Activated T-cell treated with anti-CD3 and anti-CD28 coated beads, Interleukin-2, amount 50 U/mL, for 4 hours (primary cell): ENCODE measurements at regions not wholly inside any gene's neighbourhood (a gene's known extent, or its start where the extent isn't known, plus 50 kb on each side); places are given as distances from the start of the nearest gene placed in this dataset.
A peak's percentile ranks its signal among the peaks of the same experiment; 100 is the strongest.

Source experiments
- ATAC-seq, 2 donors: fragments of 200-7000 bp; cut with Tn5 transposase; one replicate each; pipeline ENCODE4 v1.10.0; 2021
- DNase-seq: peaks from one replicate; pipeline ENCODE4 v3.0.0-alpha.2; 2020
- H3K27me3 Mint-ChIP-seq: one replicate; pipeline ENCODE4 v1.8.0; 2021; ENCODE audit warnings: low read depth, mixed read lengths
- H3K36me3 Mint-ChIP-seq: one replicate; pipeline ENCODE4 v1.8.0; 2022; ENCODE audit warnings: mixed read lengths; ENCODE audit not compliant: insufficient read depth
- H3K4me1 Mint-ChIP-seq: one replicate; pipeline ENCODE4 v1.8.0; 2021; ENCODE audit warnings: low read depth, mixed read lengths
- H3K4me3 Mint-ChIP-seq: one replicate; pipeline ENCODE4 v1.8.0; 2021; ENCODE audit warnings: mild to moderate bottlenecking, moderate library complexity, mixed read lengths
- H3K9me3 Mint-ChIP-seq: one replicate; pipeline ENCODE4 v1.8.0; 2021; ENCODE audit warnings: mixed read lengths

DNA sequence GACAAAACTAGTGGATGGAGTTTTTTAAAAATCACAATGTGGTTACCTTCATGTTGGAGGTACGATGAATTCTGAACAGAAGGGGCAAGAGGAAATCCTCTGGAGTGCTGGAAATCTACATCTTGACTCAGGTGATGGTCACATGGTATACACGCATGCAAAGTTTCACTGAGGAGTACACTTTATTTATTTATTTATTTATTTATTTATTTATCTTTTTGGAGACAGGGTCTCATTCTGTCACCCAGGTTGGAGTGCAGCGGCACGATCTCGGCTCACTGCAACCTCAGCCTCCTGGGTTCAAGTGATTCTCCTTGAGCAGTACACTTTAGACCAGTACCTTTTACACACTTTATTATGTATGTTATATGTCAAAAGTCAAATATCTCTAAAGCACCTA lies 645.7 kb upstream of the DIPK2B start:
- Mint-ChIP-seq H3K27me3 (no peaks in the 10 kb centered on the region), H3K4me3 (peak overlapping the region; percentile 47), H3K9me3 (no peaks in the 10 kb centered on the region), H3K4me1 (peaks cover 40% of the 10 kb centered on the region), H3K36me3 (peaks cover 35% of the 10 kb centered on the region)
- DNase-seq = no peak
- no peak for ATAC-seq

GRCh38 chrX:45845142-45845541 lies 644.5 kb upstream of the DIPK2B start:
- no peak for DNase-seq
- ATAC-seq = peak in 1 of 2 donors; percentile 8
- Mint-ChIP-seq H3K36me3 (peaks cover 35% of the 10 kb centered on the region), H3K9me3 (no peaks in the 10 kb centered on the region), H3K27me3 (no peaks in the 10 kb centered on the region), H3K4me1 (peaks cover 42% of the 10 kb centered on the region), H3K4me3 (peak overlapping the region; percentile 26)

DNA sequence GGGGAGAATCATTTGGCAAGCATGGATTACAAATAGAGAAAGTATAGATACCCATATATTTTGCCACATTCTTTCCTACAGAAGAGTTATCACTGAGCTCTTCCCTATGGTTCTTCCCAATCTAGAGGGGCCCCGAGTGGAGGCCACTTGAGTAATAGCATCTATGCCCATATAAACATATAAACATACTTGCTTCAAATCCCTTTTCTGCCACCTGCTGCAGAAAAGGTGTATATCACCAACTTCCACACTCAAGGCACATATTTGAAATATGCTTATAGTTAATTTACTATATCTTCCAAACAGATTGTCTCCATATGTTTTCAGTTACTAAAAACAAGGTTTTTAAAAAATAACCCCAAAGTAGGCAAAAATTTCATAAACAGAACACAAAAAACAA lies 642.8 kb upstream of the DIPK2B start:
- H3K9me3 Mint-ChIP-seq = no peaks in the 10 kb centered on the region
- H3K36me3 Mint-ChIP-seq = peaks cover 32% of the 10 kb centered on the region
- peak overlapping the region; percentile 35 for H3K4me3 Mint-ChIP-seq
- H3K27me3 Mint-ChIP-seq = no peaks in the 10 kb centered on the region
- peaks cover 39% of the 10 kb centered on the region for H3K4me1 Mint-ChIP-seq
- ATAC-seq = no peak
- DNase-seq = no peak

- no peak for ATAC-seq
- H3K27me3 Mint-ChIP-seq = no peaks in the 10 kb centered on the region
- peaks cover 31% of the 10 kb centered on the region for H3K36me3 Mint-ChIP-seq
- no peaks in the 10 kb centered on the region for H3K9me3 Mint-ChIP-seq
- H3K4me3 Mint-ChIP-seq = peak overlapping the region; percentile 64
- peaks cover 37% of the 10 kb centered on the region for H3K4me1 Mint-ChIP-seq
- DNase-seq = no peak
Measured at GRCh38 chrX:45842926-45843315, 642.2 kb upstream of the DIPK2B start.

- Mint-ChIP-seq H3K4me1 (peaks cover 36% of the 10 kb centered on the region), H3K9me3 (no peaks in the 10 kb centered on the region), H3K4me3 (peak overlapping the region; percentile 64), H3K27me3 (no peaks in the 10 kb centered on the region), H3K36me3 (peaks cover 29% of the 10 kb centered on the region)
- ATAC-seq (peak; percentile 44 to 45), DNase-seq (no peak)
Measured at GRCh38 chrX:45842207-45842925, 641.7 kb upstream of the DIPK2B start.

GRCh38 chrX:45840411-45840950 lies 639.8 kb upstream of the DIPK2B start:
- ATAC-seq (no peak), DNase-seq (no peak)
- no peaks in the 10 kb centered on the region for H3K9me3 Mint-ChIP-seq
- H3K36me3 Mint-ChIP-seq = peaks cover 24% of the 10 kb centered on the region
- no peak overlapping the region for H3K4me3 Mint-ChIP-seq
- H3K4me1 Mint-ChIP-seq = peaks cover 32% of the 10 kb centered on the region
- no peaks in the 10 kb centered on the region for H3K27me3 Mint-ChIP-seq

DNA sequence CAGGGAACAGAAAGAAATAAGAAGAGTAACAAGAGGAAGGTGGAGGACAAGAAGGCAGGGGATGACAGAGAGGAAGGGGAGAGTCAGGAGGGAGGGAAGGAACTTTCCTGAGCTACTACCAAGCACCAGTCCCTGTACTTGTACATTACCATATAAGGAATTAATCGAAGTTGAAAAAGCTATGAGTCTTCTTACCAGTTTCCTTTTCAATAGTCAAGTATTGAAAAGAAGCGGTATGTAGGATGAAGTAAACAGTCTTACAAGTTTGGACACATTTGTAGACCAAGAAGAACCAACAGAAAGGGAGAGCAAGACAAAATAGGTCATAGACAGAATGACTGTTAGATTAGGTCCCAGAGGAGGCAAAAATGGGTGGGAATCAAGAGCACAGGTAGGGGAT lies 629.7 kb upstream of the DIPK2B start:
- no peak for DNase-seq
- peaks cover 30% of the 10 kb centered on the region for H3K4me1 Mint-ChIP-seq
- no peaks in the 10 kb centered on the region for H3K27me3 Mint-ChIP-seq
- no peaks in the 10 kb centered on the region for H3K9me3 Mint-ChIP-seq
- peak; percentile 35 to 53 for ATAC-seq
- H3K36me3 Mint-ChIP-seq = peaks cover 34% of the 10 kb centered on the region
- H3K4me3 Mint-ChIP-seq = peak overlapping the region; percentile 17

GRCh38 chrX:45824471-45824870 lies 623.8 kb upstream of the DIPK2B start:
- ATAC-seq (peak; percentile 95 to 97), DNase-seq (peak; percentile 59)
- Mint-ChIP-seq H3K36me3 (peaks cover 21% of the 10 kb centered on the region), H3K9me3 (no peaks in the 10 kb centered on the region), H3K4me3 (peak overlapping the region; percentile 35), H3K27me3 (no peaks in the 10 kb centered on the region), H3K4me1 (peaks cover 30% of the 10 kb centered on the region)

DNA sequence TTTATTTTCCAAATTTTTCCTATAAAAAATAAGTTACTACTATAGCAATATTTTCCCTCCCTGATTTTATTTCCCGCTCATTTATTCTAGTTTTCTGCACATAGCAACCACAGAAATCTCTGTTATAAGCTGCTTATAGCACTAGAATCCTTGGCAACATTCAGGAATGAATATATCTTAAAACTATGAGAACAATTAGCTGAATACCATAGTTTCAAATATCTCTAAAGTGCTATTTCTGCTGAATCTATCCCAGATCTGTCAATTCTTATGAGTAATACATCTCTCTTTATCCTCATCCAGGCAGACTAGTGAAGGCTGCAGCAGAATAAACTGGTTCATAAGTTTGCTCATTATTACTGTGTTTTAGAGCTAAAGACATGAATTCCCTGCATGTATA lies 622.9 kb upstream of the DIPK2B start:
- no peak for ATAC-seq
- DNase-seq = no peak
- Mint-ChIP-seq H3K4me3 (no peak overlapping the region), H3K36me3 (peaks cover 24% of the 10 kb centered on the region), H3K9me3 (no peaks in the 10 kb centered on the region), H3K4me1 (peaks cover 36% of the 10 kb centered on the region), H3K27me3 (no peaks in the 10 kb centered on the region)

DNA sequence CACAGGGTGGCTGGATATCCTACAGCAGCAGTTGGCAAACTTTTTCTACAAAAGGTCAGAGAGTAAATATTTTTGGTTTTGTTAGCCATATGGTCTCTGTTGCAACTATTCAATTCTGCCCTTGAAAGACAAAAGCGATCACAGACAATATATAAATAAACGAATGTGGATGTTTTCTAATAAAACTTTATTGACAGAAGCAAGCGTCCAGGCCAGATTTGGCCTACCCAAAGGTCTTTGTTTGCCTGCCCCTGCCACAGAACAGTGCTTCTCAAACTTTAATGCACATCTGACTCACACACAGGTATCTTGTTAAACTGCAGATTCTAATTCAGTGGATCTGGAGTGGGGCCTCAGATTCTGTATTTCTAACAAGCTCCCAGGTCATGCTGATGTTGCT lies 621.4 kb upstream of the DIPK2B start:
- Mint-ChIP-seq H3K36me3 (peaks cover 22% of the 10 kb centered on the region), H3K9me3 (no peaks in the 10 kb centered on the region), H3K4me1 (peaks cover 36% of the 10 kb centered on the region)

GRCh38 chrX:45818913-45819312 lies 618.2 kb upstream of the DIPK2B start:
- no peak for DNase-seq
- H3K27me3 Mint-ChIP-seq = no peaks in the 10 kb centered on the region
- H3K4me3 Mint-ChIP-seq = peak overlapping the region; percentile 43
- H3K36me3 Mint-ChIP-seq = peaks cover 19% of the 10 kb centered on the region
- ATAC-seq = peak; percentile 60 to 65
- peaks cover 27% of the 10 kb centered on the region for H3K4me1 Mint-ChIP-seq
- H3K9me3 Mint-ChIP-seq = no peaks in the 10 kb centered on the region

More for the DNA sequence above, 621.4 kb upstream of the DIPK2B start:
- Mint-ChIP-seq H3K4me3 (no peak overlapping the region), H3K27me3 (no peaks in the 10 kb centered on the region)
- no peak for DNase-seq
- ATAC-seq = no peak

GRCh38 chrX:45815441-45815840 lies 614.8 kb upstream of the DIPK2B start:
- Mint-ChIP-seq H3K27me3 (no peaks in the 10 kb centered on the region), H3K4me3 (no peak overlapping the region), H3K36me3 (peaks cover 38% of the 10 kb centered on the region), H3K4me1 (peaks cover 42% of the 10 kb centered on the region), H3K9me3 (no peaks in the 10 kb centered on the region)
- ATAC-seq (no peak), DNase-seq (no peak)

GRCh38 chrX:45811326-45811725 lies 610.6 kb upstream of the DIPK2B start:
- DNase-seq (no peak), ATAC-seq (peak; percentile 8 to 13)
- Mint-ChIP-seq H3K9me3 (no peaks in the 10 kb centered on the region), H3K4me3 (peak overlapping the region; percentile 35), H3K4me1 (peaks cover 67% of the 10 kb centered on the region), H3K36me3 (peaks cover 47% of the 10 kb centered on the region), H3K27me3 (no peaks in the 10 kb centered on the region)

DNA sequence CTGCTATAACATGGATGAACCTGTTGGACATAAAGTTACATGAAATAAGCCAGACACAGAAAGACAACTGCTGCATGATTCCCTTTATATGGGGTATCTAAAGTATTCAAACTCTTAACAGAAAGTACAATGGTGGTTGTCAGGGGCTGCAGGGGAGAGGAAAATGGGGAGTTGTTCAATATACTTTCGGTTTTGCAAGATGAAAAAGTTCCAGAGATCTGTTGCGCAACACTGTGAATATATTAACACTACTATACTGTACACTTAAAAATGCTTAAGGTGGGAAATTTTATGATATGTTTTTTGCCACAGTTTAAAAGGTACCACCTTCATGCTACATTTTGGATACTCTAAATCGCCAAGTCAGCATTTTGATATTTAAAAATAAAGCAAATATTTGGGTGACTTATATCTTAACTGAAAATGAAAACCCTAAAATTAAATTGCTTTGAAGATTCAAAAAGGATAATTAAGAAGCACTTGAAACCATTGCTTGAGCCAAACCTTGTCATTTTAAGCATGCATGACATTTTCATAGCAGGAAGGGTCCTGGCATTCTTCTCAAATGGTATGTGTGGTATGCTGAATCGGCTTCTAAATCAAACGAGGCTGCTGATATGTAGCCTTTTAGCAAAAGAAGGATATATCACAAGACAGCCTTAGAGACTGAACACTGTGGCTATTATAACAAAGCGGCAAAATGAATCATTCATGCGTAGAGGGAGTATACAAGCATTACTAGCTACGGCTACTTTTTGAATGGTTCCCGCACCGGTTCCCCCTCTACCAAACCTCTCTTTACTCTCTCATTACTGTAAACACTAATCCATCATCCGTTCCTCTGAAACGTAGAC lies 607.1 kb upstream of the DIPK2B start:
- peaks cover 39% of the 10 kb centered on the region for H3K36me3 Mint-ChIP-seq
- H3K4me1 Mint-ChIP-seq = peaks cover 81% of the 10 kb centered on the region
- no peaks in the 10 kb centered on the region for H3K9me3 Mint-ChIP-seq
- peak overlapping the region; percentile 66 for H3K4me3 Mint-ChIP-seq
- peak; percentile 39 to 41 for ATAC-seq
- H3K27me3 Mint-ChIP-seq = no peaks in the 10 kb centered on the region
- no peak for DNase-seq
